HG03108 (cell line): ENCODE measurements at regions not wholly inside any gene's neighbourhood (a gene's known extent, or its start where the extent isn't known, plus 50 kb on each side); places are given as distances from the start of the nearest gene placed in this dataset.
"Not testable (repeated sequence)": the region's sequence is repeated elsewhere in the genome, so short reads cannot be mapped to it uniquely, and the experiment has no call there.

ENCODE experiments used
- ATAC-seq: cut with Tn5 transposase; IDR thresholded peaks from one replicate; pipeline ENCODE4 v1.9.1; 2021; ENCODE audit warnings: moderate library complexity; ENCODE audit not compliant: unreplicated experiment

- ATAC-seq = no peak
Observed at GRCh38 chr5:148740966-148741742, 85.3 kb upstream of the ADRB2 start.

- not testable (repeated sequence) for ATAC-seq
Observed at GRCh38 chr5:148741766-148742165, 84.6 kb upstream of the ADRB2 start.

GRCh38 chr5:148744380-148744779 is 82.0 kb upstream of the ADRB2 start:
- not testable (repeated sequence) for ATAC-seq

GRCh38 chr5:148746826-148747535 is 79.4 kb upstream of the ADRB2 start:
- peak; percentile 95 for ATAC-seq

- no peak for ATAC-seq
Observed at GRCh38 chr5:148747536-148747906, 78.9 kb upstream of the ADRB2 start.

GRCh38 chr5:148748702-148749392 is 77.6 kb upstream of the ADRB2 start:
- ATAC-seq = no peak

GRCh38 chr5:148750614-148751013 is 75.8 kb upstream of the ADRB2 start:
- no peak for ATAC-seq

GRCh38 chr5:148751025-148751424 is 75.4 kb upstream of the ADRB2 start:
- ATAC-seq = no peak

GRCh38 chr5:148752375-148752774 is 74.0 kb upstream of the ADRB2 start:
- not testable (repeated sequence) for ATAC-seq

GRCh38 chr5:148759101-148759500 is 67.3 kb upstream of the ADRB2 start:
- no peak for ATAC-seq

- peak; percentile 98 for ATAC-seq
Observed at GRCh38 chr5:148760945-148761638, 65.3 kb upstream of the ADRB2 start.

GRCh38 chr5:148763996-148764395 is 62.4 kb upstream of the ADRB2 start:
- ATAC-seq = no peak

GRCh38 chr5:148765061-148765460 is 61.4 kb upstream of the ADRB2 start:
- ATAC-seq = no peak

GRCh38 chr5:148768806-148769415 is 57.5 kb upstream of the ADRB2 start:
- ATAC-seq = no peak

GRCh38 chr5:148769941-148770340 is 56.5 kb upstream of the ADRB2 start:
- ATAC-seq = no peak

- no peak for ATAC-seq
Observed at GRCh38 chr5:148774313-148774712, 52.1 kb upstream of the ADRB2 start.

- ATAC-seq = no peak
Observed at GRCh38 chr5:148776261-148776660, 50.1 kb upstream of the ADRB2 start.
